ENCODE measurements at regions not wholly inside any gene's neighbourhood (a gene's known extent, or its start where the extent isn't known, plus 50 kb on each side); places are given as distances from the start of the nearest gene placed in this dataset.

GRCh38 chr3:106129939-106130338 lies 261.1 kb upstream of the CBLB start:
- Histone ChIP-seq H3K4me3 (ENCODE audit: low read depth, low read length) (no peak overlapping the region), H3K27me3 (replicated peaks) (no peaks in the 10 kb centered on the region), H3K27ac (peak overlapping the region; percentile 6), H3K36me3 (replicated peaks) (no peaks in the 10 kb centered on the region)
- TF ChIP-seq CTCF (IDR thresholded peaks at IDR 0.05; ENCODE audit: low read depth, low read length, missing control alignments) = no peak
- in situ Hi-C loops (cut with HindIII; ENCODE audit: low pct_ligation_motif_present, low sequenced_read_pairs) = no loop called here
- no peak for DNase-seq

DNA sequence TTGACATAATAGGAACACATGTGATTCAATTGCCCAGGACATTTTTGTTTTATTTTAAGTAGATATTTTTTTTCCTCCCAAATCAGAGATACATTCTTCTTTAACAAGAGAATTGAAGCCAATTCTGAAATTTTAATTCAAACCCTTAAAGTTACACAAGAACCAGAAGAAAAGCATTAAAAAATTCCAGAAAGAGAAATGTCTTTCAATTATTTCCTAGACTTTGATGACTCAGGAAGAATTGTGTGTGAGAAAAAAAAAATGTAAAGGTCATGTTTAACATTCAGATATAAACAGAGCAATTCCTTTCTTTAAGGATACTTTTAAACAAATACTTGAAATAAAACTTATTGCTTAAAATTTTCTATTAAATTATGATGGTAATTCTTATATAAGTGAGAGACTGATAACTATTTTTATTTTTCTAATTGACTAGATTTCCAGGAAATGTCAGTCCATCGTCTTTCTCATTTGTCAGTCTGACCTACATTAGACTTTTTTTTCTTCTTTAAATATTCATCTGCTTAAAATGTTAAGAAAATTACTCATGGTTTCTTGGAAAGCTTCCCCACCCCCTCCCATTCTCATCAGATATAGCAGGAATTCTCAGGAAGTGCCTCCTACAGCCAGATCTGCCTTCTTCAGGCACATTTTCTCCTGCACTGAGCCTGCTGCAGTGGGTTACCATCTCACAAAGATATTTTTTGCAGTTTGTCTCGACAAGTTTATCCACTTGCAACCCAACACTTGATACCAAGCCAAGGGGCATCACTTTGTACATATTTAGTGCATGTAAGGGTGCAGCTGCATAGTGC lies 261.8 kb upstream of the CBLB start:
- DNase-seq = peak; percentile 83
- peak overlapping the region; percentile 6 for H3K27ac ChIP-seq
- TF ChIP-seq CTCF (IDR thresholded peaks at IDR 0.05; ENCODE audit: low read depth, low read length, missing control alignments) = no peak
- no peak overlapping the region for H3K4me3 ChIP-seq (ENCODE audit: low read depth, low read length)
- in situ Hi-C loops (cut with HindIII; ENCODE audit: low pct_ligation_motif_present, low sequenced_read_pairs) = no loop called here
- H3K27me3 ChIP-seq (replicated peaks) = no peaks in the 10 kb centered on the region
- no peaks in the 10 kb centered on the region for H3K36me3 ChIP-seq (replicated peaks)

DNA sequence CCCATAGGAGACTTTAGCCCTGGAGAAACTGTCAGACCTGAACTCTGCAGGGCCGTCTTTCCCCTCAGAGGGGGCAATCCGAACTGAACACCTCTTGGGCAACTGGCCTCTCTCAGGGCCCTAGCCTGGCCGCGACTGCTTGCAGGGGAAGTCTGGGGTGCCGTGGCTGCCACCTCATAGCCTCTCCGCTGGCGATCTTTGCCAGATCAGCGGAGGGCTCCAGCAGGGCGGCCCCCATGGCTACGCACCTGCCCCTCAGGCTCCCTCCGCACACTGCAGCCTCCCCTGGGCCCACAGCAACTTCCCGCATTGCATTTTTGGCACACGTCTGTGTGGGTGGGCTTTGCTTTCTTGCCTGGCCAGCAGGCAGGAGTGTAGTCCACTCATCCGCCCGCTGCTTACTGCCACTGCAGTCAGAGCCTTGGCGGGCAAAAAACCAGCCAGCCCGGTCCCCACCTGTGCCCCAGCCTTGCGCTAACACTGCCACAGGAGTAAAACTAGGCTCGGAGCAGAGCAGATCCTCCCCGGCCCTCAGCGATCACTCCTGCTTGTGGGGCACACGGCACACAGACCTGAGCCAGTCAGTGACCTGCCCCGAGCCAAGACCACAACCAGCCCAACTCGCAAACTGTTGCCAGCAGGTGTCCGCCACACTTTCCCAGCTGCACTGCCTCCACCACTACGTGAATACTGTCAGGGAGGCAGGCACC lies 266.8 kb upstream of the CBLB start:
- no peak for DNase-seq
- H3K4me3 ChIP-seq (ENCODE audit: low read depth, low read length) = no peak overlapping the region
- H3K27ac ChIP-seq = no peak overlapping the region
- no peaks in the 10 kb centered on the region for H3K36me3 ChIP-seq (replicated peaks)
- no peak for TF ChIP-seq CTCF (IDR thresholded peaks at IDR 0.05; ENCODE audit: low read depth, low read length, missing control alignments)
- in situ Hi-C loops (cut with HindIII; ENCODE audit: low pct_ligation_motif_present, low sequenced_read_pairs) = no loop called here
- no peaks in the 10 kb centered on the region for H3K27me3 ChIP-seq (replicated peaks)

- Histone ChIP-seq H3K27me3 (replicated peaks) (no peaks in the 10 kb centered on the region), H3K36me3 (replicated peaks) (no peaks in the 10 kb centered on the region), H3K27ac (no peak overlapping the region), H3K4me3 (ENCODE audit: low read depth, low read length) (no peak overlapping the region)
- in situ Hi-C loops (cut with HindIII; ENCODE audit: low pct_ligation_motif_present, low sequenced_read_pairs) = no loop called here
- TF ChIP-seq CTCF (IDR thresholded peaks at IDR 0.05; ENCODE audit: low read depth, low read length, missing control alignments) = no peak
- no peak for DNase-seq
These were observed 271.0 kb upstream of the CBLB start for GRCh38 chr3:106139826-106140225.

DNA sequence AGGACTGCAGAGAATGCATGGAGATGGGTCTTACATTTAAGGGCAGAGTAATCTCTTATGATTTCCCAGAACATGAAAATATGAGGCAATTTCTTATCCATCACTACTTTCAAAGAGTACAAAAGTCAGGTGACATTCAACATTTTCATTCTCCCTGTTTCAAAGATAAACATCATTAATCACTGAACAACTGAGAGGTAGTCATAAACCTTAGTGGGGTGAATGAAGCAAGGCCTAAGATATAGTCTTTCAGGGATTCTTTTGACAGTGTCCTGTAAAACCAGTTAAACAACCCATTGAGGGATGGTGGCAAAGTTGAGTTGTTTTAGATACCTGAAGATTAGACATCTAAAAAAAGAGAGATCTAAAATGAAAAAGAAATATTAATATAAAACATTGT lies 271.6 kb upstream of the CBLB start:
- Histone ChIP-seq H3K27me3 (replicated peaks) (no peaks in the 10 kb centered on the region), H3K36me3 (replicated peaks) (no peaks in the 10 kb centered on the region), H3K27ac (no peak overlapping the region), H3K4me3 (ENCODE audit: low read depth, low read length) (no peak overlapping the region)
- in situ Hi-C loops (cut with HindIII; ENCODE audit: low pct_ligation_motif_present, low sequenced_read_pairs) = no loop called here
- no peak for DNase-seq
- TF ChIP-seq CTCF (IDR thresholded peaks at IDR 0.05; ENCODE audit: low read depth, low read length, missing control alignments) = no peak

Measured in brain microvascular endothelial cell (primary cell).